ENCODE measurements at regions not wholly inside any gene's neighbourhood (a gene's known extent, or its start where the extent isn't known, plus 50 kb on each side); places are given as distances from the start of the nearest gene placed in this dataset.
"Not testable (repeated sequence)": the region's sequence is repeated elsewhere in the genome, so short reads cannot be mapped to it uniquely, and the experiment has no call there.

DNA sequence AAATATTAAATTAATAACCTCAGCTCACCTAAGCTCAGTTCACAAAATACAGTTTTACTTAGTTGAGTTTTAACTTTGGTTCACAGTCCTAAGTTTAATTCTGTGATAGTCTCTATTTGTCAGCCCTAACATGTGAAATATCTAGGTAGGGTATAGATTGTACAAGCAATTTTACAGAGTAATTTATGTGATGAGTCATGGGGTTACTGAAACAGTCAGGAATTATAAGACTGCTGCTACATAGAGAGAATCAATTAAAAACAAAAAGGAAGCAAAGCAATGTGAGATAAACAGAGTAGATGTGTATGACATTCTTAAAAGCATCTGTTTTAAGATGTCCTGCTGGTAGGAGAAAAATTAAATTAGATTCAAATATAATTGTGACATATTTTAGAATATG lies 1018.2 kb upstream of the KCND2 start:
- no peaks in the 10 kb centered on the region for H3K27me3 ChIP-seq (ENCODE audit: insufficient read depth, low read depth)
- H3K79me2 ChIP-seq (ENCODE audit: low read depth), result no peaks in the 10 kb centered on the region
- no peak overlapping the region for H3K27ac ChIP-seq
- H3K4me1 ChIP-seq (replicated peaks; ENCODE audit: insufficient read depth), result no peaks in the 10 kb centered on the region
- H3K9me3 ChIP-seq (ENCODE audit: insufficient read depth, low read depth), result no peaks in the 10 kb centered on the region
- no peak overlapping the region for H2AFZ ChIP-seq
- H3K4me2 ChIP-seq, result no peak overlapping the region
- DNase-seq, result no peak
- intact Hi-C loops (cut with micrococcal nuclease; ENCODE audit: unreplicated experiment), result no loop called here
- no peaks in the 10 kb centered on the region for H3F3A ChIP-seq (ENCODE audit: insufficient read depth, low read depth)
- TF ChIP-seq, protein P1, sequence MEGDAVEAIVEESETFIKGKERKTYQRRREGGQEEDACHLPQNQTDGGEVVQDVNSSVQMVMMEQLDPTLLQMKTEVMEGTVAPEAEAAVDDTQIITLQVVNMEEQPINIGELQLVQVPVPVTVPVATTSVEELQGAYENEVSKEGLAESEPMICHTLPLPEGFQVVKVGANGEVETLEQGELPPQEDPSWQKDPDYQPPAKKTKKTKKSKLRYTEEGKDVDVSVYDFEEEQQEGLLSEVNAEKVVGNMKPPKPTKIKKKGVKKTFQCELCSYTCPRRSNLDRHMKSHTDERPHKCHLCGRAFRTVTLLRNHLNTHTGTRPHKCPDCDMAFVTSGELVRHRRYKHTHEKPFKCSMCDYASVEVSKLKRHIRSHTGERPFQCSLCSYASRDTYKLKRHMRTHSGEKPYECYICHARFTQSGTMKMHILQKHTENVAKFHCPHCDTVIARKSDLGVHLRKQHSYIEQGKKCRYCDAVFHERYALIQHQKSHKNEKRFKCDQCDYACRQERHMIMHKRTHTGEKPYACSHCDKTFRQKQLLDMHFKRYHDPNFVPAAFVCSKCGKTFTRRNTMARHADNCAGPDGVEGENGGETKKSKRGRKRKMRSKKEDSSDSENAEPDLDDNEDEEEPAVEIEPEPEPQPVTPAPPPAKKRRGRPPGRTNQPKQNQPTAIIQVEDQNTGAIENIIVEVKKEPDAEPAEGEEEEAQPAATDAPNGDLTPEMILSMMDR (conservative IDR thresholded peaks at IDR 0.05), result no peak
- no peak for TF ChIP-seq EZH2 (IDR thresholded peaks at IDR 0.05; ENCODE audit: low read depth)
- no peaks in the 10 kb centered on the region for H3K36me3 ChIP-seq (ENCODE audit: low read depth)
- H3K4me3 ChIP-seq, result no peak overlapping the region
- ChIA-PET POLR2A (ENCODE audit: unreplicated experiment) (no interaction called here), CTCF (no interaction called here)
- H3K9me2 ChIP-seq (ENCODE audit: insufficient read depth), result no peaks in the 10 kb centered on the region
- BruUV-seq (replicated peaks), result no TSS peak
- no peaks in the 10 kb centered on the region for H4K20me1 ChIP-seq (ENCODE audit: insufficient read depth)

DNA sequence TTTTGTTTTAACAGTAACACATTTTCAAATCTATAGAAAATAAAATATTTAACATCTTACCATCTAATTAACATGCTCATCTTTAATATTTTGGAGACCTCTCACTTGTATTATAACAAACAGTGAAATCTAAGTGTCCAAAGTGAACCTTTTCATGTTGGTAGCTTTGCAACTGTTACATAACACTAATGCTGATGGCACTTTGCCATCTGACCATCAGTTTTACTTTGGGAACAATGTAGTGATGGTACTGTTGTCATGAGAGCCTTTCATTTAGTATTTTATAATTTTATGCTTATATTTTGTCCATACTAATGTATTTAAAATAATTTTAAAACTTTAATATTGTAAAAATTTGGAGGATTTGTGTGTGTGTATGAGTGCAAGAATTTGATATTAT lies 1017.0 kb upstream of the KCND2 start:
- no peak overlapping the region for H3K27ac ChIP-seq
- no TSS peak for BruUV-seq (replicated peaks)
- no peaks in the 10 kb centered on the region for H3K9me3 ChIP-seq (ENCODE audit: insufficient read depth, low read depth)
- no peak overlapping the region for H3K4me3 ChIP-seq
- H4K20me1 ChIP-seq (ENCODE audit: insufficient read depth), result no peaks in the 10 kb centered on the region
- H2AFZ ChIP-seq, result no peak overlapping the region
- TF ChIP-seq, protein P1 (conservative IDR thresholded peaks at IDR 0.05), result no peak
- CTCF ChIA-PET, result no interaction called here
- no peaks in the 10 kb centered on the region for H3K79me2 ChIP-seq (ENCODE audit: low read depth)
- no peaks in the 10 kb centered on the region for H3K27me3 ChIP-seq (ENCODE audit: insufficient read depth, low read depth)
- H3K4me1 ChIP-seq (replicated peaks; ENCODE audit: insufficient read depth), result no peaks in the 10 kb centered on the region
- H3K9me2 ChIP-seq (ENCODE audit: insufficient read depth), result no peaks in the 10 kb centered on the region
- H3K36me3 ChIP-seq (ENCODE audit: low read depth), result no peaks in the 10 kb centered on the region
- DNase-seq, result no peak
- H3F3A ChIP-seq (ENCODE audit: insufficient read depth, low read depth), result no peaks in the 10 kb centered on the region
- intact Hi-C loops (cut with micrococcal nuclease; ENCODE audit: unreplicated experiment), result no loop called here
- H3K4me2 ChIP-seq, result no peak overlapping the region
- POLR2A ChIA-PET (ENCODE audit: unreplicated experiment), result no interaction called here

- CTCF ChIA-PET, result no interaction called here
- no peak for DNase-seq
- no peaks in the 10 kb centered on the region for H3K9me3 ChIP-seq (ENCODE audit: insufficient read depth, low read depth)
- intact Hi-C loops (cut with micrococcal nuclease; ENCODE audit: unreplicated experiment), result no loop called here
- BruUV-seq (replicated peaks), result no TSS peak
- H3K9me2 ChIP-seq (ENCODE audit: insufficient read depth), result no peaks in the 10 kb centered on the region
- H3K27me3 ChIP-seq (ENCODE audit: insufficient read depth, low read depth), result no peaks in the 10 kb centered on the region
- no peak overlapping the region for H3K27ac ChIP-seq
- no peaks in the 10 kb centered on the region for H4K20me1 ChIP-seq (ENCODE audit: insufficient read depth)
- no peaks in the 10 kb centered on the region for H3F3A ChIP-seq (ENCODE audit: insufficient read depth, low read depth)
- H3K36me3 ChIP-seq (ENCODE audit: low read depth), result no peaks in the 10 kb centered on the region
- H3K4me1 ChIP-seq (replicated peaks; ENCODE audit: insufficient read depth), result no peaks in the 10 kb centered on the region
- TF ChIP-seq, protein P1 (conservative IDR thresholded peaks at IDR 0.05), result no peak
- no peak for TF ChIP-seq EZH2 (IDR thresholded peaks at IDR 0.05; ENCODE audit: low read depth)
- POLR2A ChIA-PET (ENCODE audit: unreplicated experiment), result no interaction called here
- no peak overlapping the region for H3K4me2 ChIP-seq
- no peaks in the 10 kb centered on the region for H3K79me2 ChIP-seq (ENCODE audit: low read depth)
- no peak overlapping the region for H2AFZ ChIP-seq
- no peak overlapping the region for H3K4me3 ChIP-seq
These were observed 1016.4 kb upstream of the KCND2 start for GRCh38 chr7:119256446-119257131.

DNA sequence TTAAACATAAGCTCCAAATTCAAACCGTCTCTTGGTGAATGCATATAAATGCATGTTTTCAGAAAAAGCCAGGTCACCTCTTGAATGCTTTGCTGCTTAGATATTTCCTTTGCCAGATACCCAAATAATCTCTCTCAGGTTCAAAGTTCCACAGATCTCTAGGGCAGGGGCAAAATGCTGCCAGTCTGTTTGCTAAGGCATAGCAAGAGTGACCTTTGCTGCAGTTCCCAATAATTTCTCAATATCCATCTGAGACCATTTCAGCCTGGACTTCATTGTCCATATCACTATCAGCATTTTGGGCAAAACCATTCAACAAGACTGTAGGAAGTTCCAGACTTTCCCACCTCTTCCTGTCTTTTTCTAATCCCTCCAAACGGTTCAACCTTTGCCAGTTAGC lies 1006.2 kb upstream of the KCND2 start:
- intact Hi-C loops (cut with micrococcal nuclease; ENCODE audit: unreplicated experiment); BruUV-seq (replicated peaks); H3K4me1 ChIP-seq (replicated peaks; ENCODE audit: insufficient read depth); H3F3A ChIP-seq (ENCODE audit: insufficient read depth, low read depth); H3K4me2 ChIP-seq; CTCF ChIA-PET; H3K36me3 ChIP-seq (ENCODE audit: low read depth); H3K27me3 ChIP-seq (ENCODE audit: insufficient read depth, low read depth); H2AFZ ChIP-seq; DNase-seq; H3K27ac ChIP-seq; H3K9me2 ChIP-seq (ENCODE audit: insufficient read depth); H3K79me2 ChIP-seq (ENCODE audit: low read depth); H4K20me1 ChIP-seq (ENCODE audit: insufficient read depth); H3K9me3 ChIP-seq (ENCODE audit: insufficient read depth, low read depth); H3K4me3 ChIP-seq: not testable (repeated sequence)
- POLR2A ChIA-PET (ENCODE audit: unreplicated experiment), result interaction anchor here (0.6 kb wide), 1 partner anchor 363 kb away, joined by 3 read pairs; no protein-coding TSS in a partner anchor
